Loucy (cell line): ENCODE measurements at regions not wholly inside any gene's neighbourhood (a gene's known extent, or its start where the extent isn't known, plus 50 kb on each side); places are given as distances from the start of the nearest gene placed in this dataset.

Experiments used
- H2AFZ ChIP-seq: fragments of 200-600 bp; sonication (generic); 2 replicates; pipeline ENCODE4 v1.6.0; 2016; ENCODE audit warnings: antibody characterized with exemption, mild to moderate bottlenecking, low read length, moderate library complexity
- H3F3A ChIP-seq: fragments of 200-600 bp; 2 replicates; pipeline ENCODE4 v1.6.0; 2016; ENCODE audit warnings: antibody characterized with exemption, low read depth, mild to moderate bottlenecking
- H3K27me3 ChIP-seq: fragments of 200-600 bp; sonication (generic); 2 replicates; pipeline ENCODE4 v1.6.1; 2014; ENCODE audit warnings: low read length, mild to moderate bottlenecking; ENCODE audit not compliant: insufficient read depth, poor library complexity, severe bottlenecking
- H3K36me3 ChIP-seq: fragments of 200-600 bp; sonication (generic); 2 replicates; pipeline ENCODE4 v1.6.1; 2016; ENCODE audit warnings: low read length; ENCODE audit not compliant: insufficient read depth
- H3K4me1 ChIP-seq: fragments of 200-600 bp; sonication (generic); 2 replicates; pipeline ENCODE4 v1.5.1; 2014; ENCODE audit warnings: low read length, mild to moderate bottlenecking; ENCODE audit not compliant: insufficient read depth, poor library complexity, severe bottlenecking
- H3K4me2 ChIP-seq: fragments of 200-600 bp; sonication (generic); 2 replicates; pipeline ENCODE4 v1.6.0; 2014; ENCODE audit warnings: antibody characterized with exemption, low read length, low read depth, mild to moderate bottlenecking; ENCODE audit not compliant: poor library complexity, severe bottlenecking
- H3K4me3 ChIP-seq: fragments of 200-600 bp; sonication (generic); 2 replicates; pipeline ENCODE4 v1.5.1; 2014; ENCODE audit warnings: low read length, mild to moderate bottlenecking, mixed read lengths; ENCODE audit not compliant: poor library complexity, severe bottlenecking
- H3K79me2 ChIP-seq: fragments of 200-600 bp; sonication (generic); 2 replicates; pipeline ENCODE4 v1.6.1; 2014; ENCODE audit warnings: low read length; ENCODE audit not compliant: insufficient read depth
- H3K9ac ChIP-seq: fragments of 200-600 bp; sonication (generic); 2 replicates; pipeline ENCODE4 v1.6.0; 2014; ENCODE audit warnings: mild to moderate bottlenecking, low read depth, low read length, moderate library complexity; ENCODE audit not compliant: poor library complexity, severe bottlenecking
- H3K9me2 ChIP-seq: fragments of 200-600 bp; sonication (generic); replicated peaks from 2 replicates; pipeline ENCODE4 v1.6.1; 2016; ENCODE audit warnings: low read depth, low read length, mixed read lengths
- H3K9me3 ChIP-seq: fragments of 200-600 bp; sonication (generic); 2 replicates; pipeline ENCODE4 v1.6.1; 2014; ENCODE audit warnings: mild to moderate bottlenecking, antibody characterized with exemption, low read length, low read depth; ENCODE audit not compliant: insufficient read depth
- H4K20me1 ChIP-seq: fragments of 200-600 bp; sonication (generic); 2 replicates; pipeline ENCODE4 v1.6.0; 2014; ENCODE audit warnings: antibody characterized with exemption, low read length, mild to moderate bottlenecking; ENCODE audit not compliant: insufficient read depth, poor library complexity, severe bottlenecking
- EZH2phosphoT487 ChIP-seq: fragments of 200-600 bp; IDR thresholded peaks from 2 replicates; pipeline ENCODE4 v1.6.1; 2018; ENCODE audit warnings: antibody characterized with exemption, mild to moderate bottlenecking, moderate library complexity, borderline replicate concordance
- TF ChIP-seq, protein P1 (sequence below): fragments of 200-600 bp; sonication (generic); conservative IDR thresholded peaks from 2 replicates; pipeline ENCODE4 v1.5.1; 2014; ENCODE audit warnings: mild to moderate bottlenecking, antibody characterized with exemption, low read length

DNA sequence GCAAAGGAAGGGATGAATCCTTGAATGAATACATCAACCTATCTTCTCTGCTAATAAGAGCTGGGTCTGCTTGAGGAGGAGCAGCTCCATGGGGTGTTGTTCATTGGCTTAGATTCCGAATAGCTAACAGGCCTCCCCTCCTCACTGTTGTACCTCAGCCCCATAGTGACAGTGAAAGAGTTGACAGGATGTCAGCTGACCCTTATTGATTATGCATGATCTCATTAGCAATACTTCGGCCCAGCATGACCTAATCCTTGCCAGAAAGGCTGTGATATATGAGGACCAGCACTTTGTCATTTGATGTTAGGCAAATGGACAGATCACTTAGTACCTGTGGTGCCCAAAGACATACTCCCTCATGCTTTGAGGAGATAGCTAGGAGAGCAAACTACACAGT is 1333.7 kb upstream of the CELF4 start:
- Histone ChIP-seq H3K36me3 (no peaks in the 10 kb centered on the region), H3F3A (no peaks in the 10 kb centered on the region), H3K9me2 (no peaks in the 10 kb centered on the region), H4K20me1 (no peaks in the 10 kb centered on the region), H3K4me1 (no peaks in the 10 kb centered on the region), H2AFZ (no peak overlapping the region), H3K79me2 (no peaks in the 10 kb centered on the region), H3K9ac (no peak overlapping the region), H3K9me3 (0 out of 2 replicates have a peak, but pooled peaks cover 4% of the 10 kb centered on the region), H3K4me2 (no peak overlapping the region), H3K4me3 (no peak overlapping the region), H3K27me3 (no peaks in the 10 kb centered on the region)
- no peak for TF ChIP-seq EZH2phosphoT487
- TF ChIP-seq, protein P1, sequence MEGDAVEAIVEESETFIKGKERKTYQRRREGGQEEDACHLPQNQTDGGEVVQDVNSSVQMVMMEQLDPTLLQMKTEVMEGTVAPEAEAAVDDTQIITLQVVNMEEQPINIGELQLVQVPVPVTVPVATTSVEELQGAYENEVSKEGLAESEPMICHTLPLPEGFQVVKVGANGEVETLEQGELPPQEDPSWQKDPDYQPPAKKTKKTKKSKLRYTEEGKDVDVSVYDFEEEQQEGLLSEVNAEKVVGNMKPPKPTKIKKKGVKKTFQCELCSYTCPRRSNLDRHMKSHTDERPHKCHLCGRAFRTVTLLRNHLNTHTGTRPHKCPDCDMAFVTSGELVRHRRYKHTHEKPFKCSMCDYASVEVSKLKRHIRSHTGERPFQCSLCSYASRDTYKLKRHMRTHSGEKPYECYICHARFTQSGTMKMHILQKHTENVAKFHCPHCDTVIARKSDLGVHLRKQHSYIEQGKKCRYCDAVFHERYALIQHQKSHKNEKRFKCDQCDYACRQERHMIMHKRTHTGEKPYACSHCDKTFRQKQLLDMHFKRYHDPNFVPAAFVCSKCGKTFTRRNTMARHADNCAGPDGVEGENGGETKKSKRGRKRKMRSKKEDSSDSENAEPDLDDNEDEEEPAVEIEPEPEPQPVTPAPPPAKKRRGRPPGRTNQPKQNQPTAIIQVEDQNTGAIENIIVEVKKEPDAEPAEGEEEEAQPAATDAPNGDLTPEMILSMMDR: no peak

DNA sequence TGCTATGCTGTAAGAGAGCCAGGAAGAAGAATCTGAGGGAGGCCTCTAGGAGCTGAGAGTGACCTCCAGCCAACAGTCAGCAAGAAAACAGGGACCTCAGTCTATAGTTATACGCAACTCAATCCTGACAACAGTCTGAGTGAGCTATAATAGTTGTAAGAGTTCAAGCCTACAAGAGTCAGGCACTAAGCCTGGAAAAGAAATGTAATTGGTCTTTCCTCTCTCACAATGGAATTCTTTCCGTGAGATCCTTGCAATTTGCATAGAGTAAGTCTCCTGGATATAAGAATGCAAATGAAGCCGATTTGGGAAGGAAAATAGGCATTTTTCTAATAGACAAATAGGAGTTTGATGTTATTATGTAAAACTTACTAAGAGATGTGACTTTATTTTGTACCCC is 1332.6 kb upstream of the CELF4 start:
- H3K4me2 ChIP-seq: no peak overlapping the region
- no peaks in the 10 kb centered on the region for H3K27me3 ChIP-seq
- H3K36me3 ChIP-seq: no peaks in the 10 kb centered on the region
- H3F3A ChIP-seq: no peaks in the 10 kb centered on the region
- H3K9me2 ChIP-seq: no peaks in the 10 kb centered on the region
- no peak overlapping the region for H3K4me3 ChIP-seq
- H3K9me3 ChIP-seq: 0 out of 2 replicates have a peak, but pooled peaks cover 4% of the 10 kb centered on the region
- no peak for TF ChIP-seq EZH2phosphoT487
- TF ChIP-seq, protein P1: no peak
- H4K20me1 ChIP-seq: no peaks in the 10 kb centered on the region
- no peaks in the 10 kb centered on the region for H3K4me1 ChIP-seq
- H3K79me2 ChIP-seq: no peaks in the 10 kb centered on the region
- no peak overlapping the region for H2AFZ ChIP-seq
- no peak overlapping the region for H3K9ac ChIP-seq

DNA sequence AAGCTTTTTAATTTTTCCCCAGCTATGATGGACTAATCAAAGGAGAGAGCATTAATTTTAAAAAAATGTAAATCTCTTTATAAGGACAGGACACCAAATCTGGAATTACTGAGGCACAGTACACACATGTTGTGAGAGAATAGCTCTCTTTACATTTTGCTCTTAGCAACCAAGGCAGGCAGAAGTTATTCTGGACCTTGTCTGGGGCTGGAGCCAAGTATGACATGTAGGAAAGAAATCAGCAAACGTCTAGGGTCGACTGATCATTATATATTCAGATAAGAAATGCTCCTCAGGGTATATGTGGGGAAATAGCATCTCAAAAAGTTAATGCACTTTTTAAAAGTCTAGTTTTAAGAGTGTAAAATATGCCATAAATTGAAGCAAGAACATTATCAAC is 1330.0 kb upstream of the CELF4 start:
- no peaks in the 10 kb centered on the region for H4K20me1 ChIP-seq
- H3F3A ChIP-seq: no peaks in the 10 kb centered on the region
- H3K27me3 ChIP-seq: no peaks in the 10 kb centered on the region
- H3K9me2 ChIP-seq: no peaks in the 10 kb centered on the region
- no peaks in the 10 kb centered on the region for H3K79me2 ChIP-seq
- H3K9ac ChIP-seq: no peak overlapping the region
- TF ChIP-seq, protein P1: no peak
- no peak for TF ChIP-seq EZH2phosphoT487
- no peak overlapping the region for H3K4me3 ChIP-seq
- no peaks in the 10 kb centered on the region for H3K36me3 ChIP-seq
- no peaks in the 10 kb centered on the region for H3K4me1 ChIP-seq
- no peak overlapping the region for H2AFZ ChIP-seq
- H3K9me3 ChIP-seq: no peaks in the 10 kb centered on the region
- H3K4me2 ChIP-seq: no peak overlapping the region
